Lower leg skin (tissue), 4 donors: ENCODE measurements at regions not wholly inside any gene's neighbourhood (a gene's known extent, or its start where the extent isn't known, plus 50 kb on each side); places are given as distances from the start of the nearest gene placed in this dataset.

Experiments
- DNase-seq, 2 donors: peaks; one replicate each; pipeline ENCODE4 v3.0.0-alpha.2; 2019; ENCODE audit warnings: low spot score in 2 of 2
- H3K4me3 ChIP-seq: fragments of 200-600 bp; sonication (generic); 2 replicates; pipeline ENCODE4 v1.5.1; 2017; ENCODE audit warnings: mild to moderate bottlenecking, low read depth; ENCODE audit not compliant: poor library complexity, severe bottlenecking
- CTCF ChIP-seq, 3 donors: fragments of 450-650 bp; IDR thresholded peaks; one replicate each; pipeline ENCODE4 v1.5.1; 2016; ENCODE audit warnings: antibody characterized with exemption in 3 of 3, mild to moderate bottlenecking in 3 of 3, moderate library complexity in 2 of 3
- POLR2A ChIP-seq, 2 donors: fragments of 450-650 bp; IDR thresholded peaks; one replicate each; pipeline ENCODE4 v1.6.1; 2016 to 2017; ENCODE audit warnings: antibody characterized with exemption in 2 of 2, mild to moderate bottlenecking in 1 of 2, moderate library complexity in 1 of 2
- WGBS, 2 donors: methylation state at CpG; one replicate each; pipeline ENCODE4 v1.1.5; 2018; 5-methylcytosine and 5-hydroxymethylcytosine counted together
- intact Hi-C: fragments of 100-400 bp; cut with DNase I; formaldehyde crosslinking; loops from one replicate; pipeline ENCODE4 v1.15.0; 2023; ENCODE audit warnings: low total_unique reads

- 44 to 49% methylated on average over 5 of the region's 5 CpGs for WGBS, 2 donors
- peak in 1 of 2 donors; percentile 63 for DNase-seq
Observed at GRCh38 chr16:72247821-72248253, 75.9 kb upstream of the PMFBP1 start.

GRCh38 chr16:72246423-72246822 lies 74.5 kb upstream of the PMFBP1 start:
- 78 to 83% methylated on average over 5 of the region's 5 CpGs for WGBS, 2 donors
- DNase-seq = no peak
- intact Hi-C loops = no loop called here
- TF ChIP-seq CTCF (IDR thresholded peaks at IDR 0.05) (no peak), POLR2A (IDR thresholded peaks at IDR 0.05) (no peak)
- H3K4me3 ChIP-seq = no peak overlapping the region

More at GRCh38 chr16:72247821-72248253, 75.9 kb upstream of the PMFBP1 start:
- no peak overlapping the region for H3K4me3 ChIP-seq
- TF ChIP-seq POLR2A (IDR thresholded peaks at IDR 0.05) (no peak), CTCF (IDR thresholded peaks at IDR 0.05) (no peak)
- intact Hi-C loops = no loop called here

GRCh38 chr16:72244853-72245252 lies 72.9 kb upstream of the PMFBP1 start:
- intact Hi-C loops = no loop called here
- H3K4me3 ChIP-seq = no peak overlapping the region
- DNase-seq = no peak
- no peak for TF ChIP-seq POLR2A (IDR thresholded peaks at IDR 0.05)
- no peak for TF ChIP-seq CTCF (IDR thresholded peaks at IDR 0.05)
- 82 to 87% methylated on average over 5 of the region's 5 CpGs for WGBS, 2 donors

GRCh38 chr16:72243621-72244020 lies 71.7 kb upstream of the PMFBP1 start:
- 85 to 90% methylated on average over 5 of the region's 5 CpGs for WGBS, 2 donors
- DNase-seq = no peak
- intact Hi-C loops = no loop called here
- TF ChIP-seq CTCF (IDR thresholded peaks at IDR 0.05) = no peak
- TF ChIP-seq POLR2A (IDR thresholded peaks at IDR 0.05) = no peak
- no peak overlapping the region for H3K4me3 ChIP-seq

GRCh38 chr16:72242757-72243156 lies 70.8 kb upstream of the PMFBP1 start:
- 76 to 87% methylated on average over 4 of the region's 4 CpGs for WGBS, 2 donors
- DNase-seq = no peak
- H3K4me3 ChIP-seq = no peak overlapping the region
- intact Hi-C loops = no loop called here
- TF ChIP-seq CTCF (IDR thresholded peaks at IDR 0.05) (no peak), POLR2A (IDR thresholded peaks at IDR 0.05) (no peak)

- 32% methylated on average over 7 of the region's 7 CpGs for WGBS, 2 donors
- DNase-seq = no peak
- H3K4me3 ChIP-seq = no peak overlapping the region
- TF ChIP-seq POLR2A (IDR thresholded peaks at IDR 0.05) (no peak), CTCF (IDR thresholded peaks at IDR 0.05) (no peak)
- intact Hi-C loops = no loop called here
Observed at GRCh38 chr16:72241930-72242329, 70.0 kb upstream of the PMFBP1 start.
